ENCODE measurements at regions not wholly inside any gene's neighbourhood (a gene's known extent, or its start where the extent isn't known, plus 50 kb on each side); places are given as distances from the start of the nearest gene placed in this dataset.
"Not testable (repeated sequence)": the region's sequence is repeated elsewhere in the genome, so short reads cannot be mapped to it uniquely, and the experiment has no call there.

- no peak for DNase-seq
These were observed 78.0 kb upstream of the LHFPL2 start for GRCh38 chr5:78726571-78726970.

GRCh38 chr5:78726003-78726402, 77.4 kb upstream of the LHFPL2 start:
- no peak for DNase-seq

GRCh38 chr5:78724061-78724460, 75.5 kb upstream of the LHFPL2 start:
- no peak for DNase-seq

GRCh38 chr5:78720997-78721396, 72.4 kb upstream of the LHFPL2 start:
- DNase-seq, result no peak

GRCh38 chr5:78720227-78720985, 71.8 kb upstream of the LHFPL2 start:
- DNase-seq, result no peak

GRCh38 chr5:78719504-78720219, 71.1 kb upstream of the LHFPL2 start:
- no peak for DNase-seq

GRCh38 chr5:78718824-78719223, 70.3 kb upstream of the LHFPL2 start:
- DNase-seq, result no peak

GRCh38 chr5:78717674-78718584, 69.4 kb upstream of the LHFPL2 start:
- DNase-seq, result no peak

GRCh38 chr5:78716206-78716605, 67.6 kb upstream of the LHFPL2 start:
- no peak for DNase-seq

- DNase-seq, result not testable (repeated sequence)
These were observed 66.8 kb upstream of the LHFPL2 start for GRCh38 chr5:78715351-78715750.

- not testable (repeated sequence) for DNase-seq
These were observed 63.1 kb upstream of the LHFPL2 start for GRCh38 chr5:78711670-78712069.

- DNase-seq, result not testable (repeated sequence)
These were observed 61.3 kb upstream of the LHFPL2 start for GRCh38 chr5:78709729-78710430.

GRCh38 chr5:78706825-78707224, 58.3 kb upstream of the LHFPL2 start:
- no peak for DNase-seq

GRCh38 chr5:78706381-78706780, 57.8 kb upstream of the LHFPL2 start:
- no peak for DNase-seq

GRCh38 chr5:78705826-78706225, 57.3 kb upstream of the LHFPL2 start:
- no peak for DNase-seq

- no peak for DNase-seq
These were observed 53.3 kb upstream of the LHFPL2 start for GRCh38 chr5:78701795-78702410.

- DNase-seq, result peak; percentile 95
These were observed 51.1 kb upstream of the LHFPL2 start for GRCh38 chr5:78699552-78700153.

GRCh38 chr5:78698191-78698791, 49.7 kb upstream of the LHFPL2 start:
- DNase-seq, result no peak
